GM12878 (cell line): ENCODE measurements at regions not wholly inside any gene's neighbourhood (a gene's known extent, or its start where the extent isn't known, plus 50 kb on each side); places are given as distances from the start of the nearest gene placed in this dataset.

ENCODE experiments used
- ATAC-seq: fragments of 200-7000 bp; cut with Tn5 transposase; 3 replicates; pipeline ENCODE4 v1.9.1; 2020; ENCODE audit warnings: mild to moderate bottlenecking, moderate library complexity
- BruUV-seq: library from RNA; stranded (reverse); fragments of 400-500 nt; replicated peaks from 2 replicates; lab custom pipeline; 2021; lab: Mats Ljungman, UMichigan
- CTCF ChIA-PET: fragments of 300-600 bp; sonication (Branson Sonifier 250); formaldehyde crosslinking; extraction: SDS; loops from one replicate; lab custom pipeline; 2021; ENCODE audit warnings: inconsistent platforms; lab: Yijun Ruan, JAX
- POLR2A ChIA-PET: fragments of 350-600 bp; formaldehyde crosslinking; extraction: SDS; loops from one replicate; lab custom pipeline; 2021; ENCODE audit warnings: inconsistent platforms; lab: Charles Lee
- RAD21 ChIA-PET: fragments of 300-600 bp; sonication (Branson Sonifier 250); formaldehyde crosslinking; loops from one replicate; lab custom pipeline; 2023; ENCODE audit warnings: antibody characterized with exemption; ENCODE audit not compliant: unreplicated experiment; lab: Charles Lee
- SMC1A ChIA-PET: fragments of 300-600 bp; sonication (Branson Sonifier 250); formaldehyde crosslinking; loops from one replicate; lab custom pipeline; 2023; ENCODE audit not compliant: unreplicated experiment, uncharacterized antibody; lab: Charles Lee
- DNase-seq: peaks from one replicate; pipeline ENCODE4 v3.0.0-alpha.2; 2011; ENCODE audit warnings: low read depth, low spot score
- FAIRE-seq: peaks from 3 replicates; lab custom pipeline; 2011; peaks lifted over from hg19 to GRCh38; lab: Jason Lieb, UNC
- H2AFZ ChIP-seq: 2 replicates; pipeline ENCODE4 v1.6.0; 2011; ENCODE audit warnings: low read depth, low read length, control low read depth; ENCODE audit not compliant: control insufficient read depth
- H3K27ac ChIP-seq: 2 replicates; pipeline ENCODE4 v1.5.1; 2011; ENCODE audit warnings: control low read depth; ENCODE audit not compliant: control insufficient read depth, insufficient read depth
- H3K27me3 ChIP-seq, 2 experiments: replicated peaks in 1 of 2; 2 replicates each; pipeline versions ENCODE4 v1.6.0 to v1.6.1; 2011; ENCODE audit warnings: low read length in 1 of 2; ENCODE audit not compliant: control insufficient read depth in 2 of 2, insufficient read depth in 2 of 2
- H3K36me3 ChIP-seq, 2 experiments: 2 replicates each; pipeline ENCODE4 v1.5.1; 2011; ENCODE audit warnings: low read length in 1 of 2; ENCODE audit not compliant: control insufficient read depth in 2 of 2, insufficient read depth in 2 of 2
- H3K4me1 ChIP-seq: 2 replicates; pipeline ENCODE4 v1.6.1; 2011; ENCODE audit warnings: mild to moderate bottlenecking, low read length, moderate library complexity, mixed read lengths; ENCODE audit not compliant: control insufficient read depth, insufficient read depth
- H3K4me2 ChIP-seq: 2 replicates; pipeline ENCODE4 v1.6.0; 2011; ENCODE audit warnings: control low read depth; ENCODE audit not compliant: control insufficient read depth, insufficient read depth
- H3K4me3 ChIP-seq: fragments of 200-600 bp; sonication (generic); 2 replicates; pipeline ENCODE4 v1.5.1; 2016
- H3K79me2 ChIP-seq: 2 replicates; pipeline ENCODE4 v1.6.0; 2011; ENCODE audit warnings: low read length; ENCODE audit not compliant: control insufficient read depth, insufficient read depth
- H3K9ac ChIP-seq: 2 replicates; pipeline ENCODE4 v1.8.0; 2011; ENCODE audit warnings: low read length, control low read depth, mixed read lengths; ENCODE audit not compliant: control insufficient read depth, insufficient read depth
- H3K9me3 ChIP-seq: replicated peaks from 3 replicates; pipeline ENCODE4 v1.5.1; 2011; ENCODE audit warnings: mild to moderate bottlenecking, low read length; ENCODE audit not compliant: control insufficient read depth, insufficient read depth
- H4K20me1 ChIP-seq: 2 replicates; pipeline ENCODE4 v1.6.0; 2011; ENCODE audit not compliant: control insufficient read depth, insufficient read depth
- CUX1 ChIP-seq: IDR thresholded peaks from 2 replicates; pipeline ENCODE4 v1.6.1; 2012; ENCODE audit warnings: improper control_type of control experiment, low read depth, low read length; ENCODE audit not compliant: insufficient replicate concordance
- EED ChIP-seq: sonication (generic); IDR thresholded peaks from 2 replicates; pipeline ENCODE4 v1.6.1; 2016; ENCODE audit warnings: antibody characterized with exemption, low read depth
- GATAD2B ChIP-seq: fragments of 450-650 bp; conservative IDR thresholded peaks from 2 replicates; pipeline ENCODE4 v1.6.1; 2017; ENCODE audit warnings: low read depth, mild to moderate bottlenecking, moderate library complexity
- HDAC6 ChIP-seq: fragments of 200-600 bp; sonication (generic); IDR thresholded peaks from one replicate; pipeline ENCODE4 v1.8.0; 2017; ENCODE audit warnings: antibody characterized with exemption; ENCODE audit not compliant: unreplicated experiment
- IRF3 ChIP-seq: fragments of 450-650 bp; IDR thresholded peaks from 2 replicates; pipeline ENCODE4 v1.6.1; 2014; ENCODE audit warnings: mild to moderate bottlenecking
- MAX ChIP-seq: IDR thresholded peaks from 2 replicates; pipeline ENCODE4 v1.6.1; 2012; ENCODE audit warnings: low read depth, low read length, improper control_type of control experiment
- NRF1 ChIP-seq: conservative IDR thresholded peaks from 2 replicates; pipeline ENCODE4 v1.6.1; 2011; ENCODE audit warnings: mild to moderate bottlenecking, low read depth, low read length, improper control_type of control experiment
- RBBP5 ChIP-seq: fragments of 200-600 bp; sonication (generic); conservative IDR thresholded peaks from 2 replicates; pipeline ENCODE4 v1.6.1; 2016
- WGBS: methylation state at CpG from one replicate; pipeline ENCODE4 v1.1.6; 2016; ENCODE audit warnings: low lambda C conversion rate; ENCODE audit not compliant: insufficient replicate concordance, insufficient coverage; ENCODE audit errors: missing lambda C conversion rate; 5-methylcytosine and 5-hydroxymethylcytosine counted together
- in situ Hi-C: fragments of 300-500 bp; cut with MboI; formaldehyde crosslinking; loops from 9 replicates; pipeline ENCODE4 v1.14.3; 2018; ENCODE audit warnings: mixed read lengths
- intact Hi-C: fragments of 100-400 bp; cut with micrococcal nuclease; formaldehyde crosslinking; loops from one replicate; pipeline ENCODE4 v1.14.2; 2022; ENCODE audit not compliant: unreplicated experiment

- in situ Hi-C loops = no loop called here
- H3K79me2 ChIP-seq = no peaks in the 10 kb centered on the region
- H3K36me3 ChIP-seq = no peaks in the 10 kb centered on the region
- ChIA-PET POLR2A (no interaction called here), RAD21 (no interaction called here), SMC1A (no interaction called here), CTCF (interaction anchor here (2.5 kb wide), 1 partner anchor 1143 kb away, joined by 7 read pairs; no protein-coding TSS in a partner anchor)
- no peaks in the 10 kb centered on the region for H3K4me1 ChIP-seq
- H3K4me2 ChIP-seq = no peak overlapping the region
- FAIRE-seq (no peak), ATAC-seq (no peak), DNase-seq (no peak)
- H3K9me3 ChIP-seq = no peaks in the 10 kb centered on the region
- H3K9ac ChIP-seq = no peak overlapping the region
- no peaks in the 10 kb centered on the region for H3K27me3 ChIP-seq
- 30% methylated on average over 3 of the region's 3 CpGs for WGBS
- TF ChIP-seq CUX1 (no peak), MAX (no peak), NRF1 (no peak), RBBP5 (no peak), HDAC6 (no peak), GATAD2B (no peak), IRF3 (no peak), EED (no peak)
- no peak overlapping the region for H2AFZ ChIP-seq
- BruUV-seq = no TSS peak
- H4K20me1 ChIP-seq = no peaks in the 10 kb centered on the region
- H3K27ac ChIP-seq = no peak overlapping the region
- no peak overlapping the region for H3K4me3 ChIP-seq
- intact Hi-C loops = loop anchor here (5.0 to 10.0 kb wide), 3 partner anchors 519 to 821 kb away; no protein-coding TSS in a partner anchor
These were observed 90.6 kb downstream of the RSL24D1 start for GRCh38 chr15:55106155-55106554.
